GM18511 (cell line): ENCODE measurements at regions not wholly inside any gene's neighbourhood (a gene's known extent, or its start where the extent isn't known, plus 50 kb on each side); places are given as distances from the start of the nearest gene placed in this dataset.

ENCODE experiments used
- ATAC-seq: cut with Tn5 transposase; IDR thresholded peaks from one replicate; pipeline ENCODE4 v1.9.1; 2021; ENCODE audit warnings: mild to moderate bottlenecking, moderate library complexity; ENCODE audit not compliant: unreplicated experiment

GRCh38 chr2:18104595-18105224, 226.2 kb downstream of the KCNS3 start:
- ATAC-seq, result no peak

GRCh38 chr2:18096836-18097405, 218.5 kb downstream of the KCNS3 start:
- no peak for ATAC-seq

DNA sequence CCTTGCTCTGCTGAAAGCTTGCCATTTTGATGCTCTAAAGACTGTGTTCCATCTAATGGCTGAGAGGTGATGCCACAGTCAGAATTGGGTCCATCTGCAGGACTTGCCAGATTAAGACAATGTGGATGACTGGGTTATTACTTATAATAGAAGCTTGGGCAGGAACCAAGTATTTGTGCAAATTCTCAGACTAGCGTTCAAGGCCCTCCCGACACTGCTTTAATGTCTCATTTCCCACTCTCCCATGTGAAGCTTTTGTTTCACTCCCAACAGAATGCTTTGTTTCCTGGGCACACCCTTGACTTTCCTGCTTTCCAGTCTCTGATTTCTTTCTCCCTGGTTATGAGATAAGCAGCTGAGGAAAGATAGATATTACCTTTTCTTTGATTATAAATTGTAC, 215.8 kb downstream of the KCNS3 start:
- ATAC-seq, result no peak

GRCh38 chr2:18093196-18093595, 214.7 kb downstream of the KCNS3 start:
- no peak for ATAC-seq

GRCh38 chr2:18092760-18093159, 214.3 kb downstream of the KCNS3 start:
- ATAC-seq, result no peak

- no peak for ATAC-seq
Observed at GRCh38 chr2:18085593-18085992, 207.1 kb downstream of the KCNS3 start.

DNA sequence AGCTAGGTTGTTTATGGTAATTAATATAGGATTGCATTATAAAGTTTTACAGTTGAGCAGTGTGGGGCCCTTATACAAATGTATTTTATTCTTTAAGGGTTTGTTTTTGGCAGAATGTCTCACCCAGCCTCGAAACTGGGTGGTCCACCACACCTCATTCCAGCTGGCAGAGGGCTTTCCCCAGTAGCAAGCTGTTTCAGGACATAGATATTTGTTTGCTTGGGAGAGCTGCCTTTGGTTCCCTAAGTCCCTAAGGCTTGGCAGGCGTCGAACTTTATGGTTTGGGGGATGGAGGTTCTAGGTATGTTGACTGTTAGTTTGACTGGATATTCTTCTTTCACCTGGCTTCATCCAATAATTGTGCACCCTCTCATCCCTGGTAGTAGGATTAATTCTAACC, 205.9 kb downstream of the KCNS3 start:
- no peak for ATAC-seq

DNA sequence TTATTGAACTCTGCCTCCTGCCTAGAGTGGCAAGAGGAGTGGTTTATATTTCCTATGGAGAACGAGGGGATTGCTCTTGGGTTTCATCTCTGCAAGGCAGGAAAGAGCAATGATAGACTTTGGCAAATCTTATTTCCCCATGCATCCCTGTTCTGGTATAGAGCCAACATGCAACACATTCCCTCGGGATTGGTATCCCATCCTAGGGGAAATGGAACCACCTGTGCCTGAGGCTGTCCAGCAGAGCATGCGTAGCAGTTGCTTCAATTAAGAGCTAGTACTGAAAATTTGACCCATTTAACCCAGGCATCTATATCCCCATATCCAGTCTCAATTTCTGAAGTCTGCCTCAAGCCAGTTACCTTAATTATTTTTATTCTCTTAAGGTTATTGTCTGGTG, 205.3 kb downstream of the KCNS3 start:
- no peak for ATAC-seq

- ATAC-seq, result no peak
Observed at GRCh38 chr2:18078216-18078615, 199.7 kb downstream of the KCNS3 start.

- no peak for ATAC-seq
Observed at GRCh38 chr2:18077704-18078103, 199.2 kb downstream of the KCNS3 start.

DNA sequence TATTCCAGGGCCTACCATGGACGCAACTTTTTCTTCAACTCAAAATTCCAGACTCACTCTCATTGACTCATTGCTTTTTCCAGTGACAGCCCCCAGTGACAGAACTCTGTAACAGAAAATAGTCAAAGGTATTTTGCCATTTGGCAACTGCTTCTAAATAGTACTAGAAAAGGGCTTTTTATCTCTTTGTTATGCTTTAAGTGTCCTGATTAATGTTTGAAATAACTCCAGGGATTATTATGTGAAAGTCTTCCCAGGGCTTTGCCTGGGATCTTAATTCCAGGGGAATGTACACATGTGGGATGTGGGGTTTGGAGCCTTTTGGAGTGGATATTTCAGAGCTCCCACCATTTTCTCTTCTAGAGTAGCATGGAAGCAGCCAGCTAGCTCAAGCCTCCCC, 198.8 kb downstream of the KCNS3 start:
- ATAC-seq, result no peak

DNA sequence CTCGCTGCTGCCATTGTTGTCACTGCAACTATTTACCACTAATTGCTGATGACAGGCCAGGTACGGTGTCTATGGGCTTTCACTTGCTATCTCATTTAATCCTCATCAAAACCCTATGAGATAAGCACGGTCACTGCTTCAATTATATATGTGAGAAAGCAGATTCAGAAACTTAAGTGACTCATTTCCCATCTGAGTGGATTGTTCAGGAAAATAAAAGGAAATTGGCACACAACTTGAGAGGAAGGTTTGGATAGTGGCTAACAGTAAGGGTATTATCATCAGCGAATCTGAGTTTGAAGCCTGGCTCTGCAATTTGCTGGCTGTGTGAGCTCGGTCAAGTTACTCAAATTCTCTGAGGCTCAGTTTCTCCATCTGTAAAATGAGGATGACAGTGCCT, 196.0 kb downstream of the KCNS3 start:
- ATAC-seq, result no peak

DNA sequence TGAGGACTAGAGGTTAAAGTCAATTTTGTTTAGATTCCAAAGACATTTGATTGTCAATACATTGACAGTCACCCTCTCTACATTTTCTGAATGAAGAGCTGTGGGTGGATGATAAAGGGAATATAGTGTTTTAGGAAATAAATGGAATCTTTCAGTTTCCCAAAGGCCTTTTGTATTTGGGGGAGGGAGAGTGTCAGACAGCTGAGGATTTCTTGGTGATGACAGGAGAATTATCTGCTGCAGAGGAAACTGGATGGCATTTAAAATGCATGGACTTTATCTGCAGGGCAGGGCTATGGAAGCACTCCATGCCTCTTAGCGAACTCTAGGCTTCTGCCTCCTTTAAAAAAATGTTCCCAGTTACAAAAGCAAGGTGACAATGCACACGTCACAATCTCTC, 195.1 kb downstream of the KCNS3 start:
- no peak for ATAC-seq

GRCh38 chr2:18067588-18068384, 189.3 kb downstream of the KCNS3 start:
- ATAC-seq, result no peak

DNA sequence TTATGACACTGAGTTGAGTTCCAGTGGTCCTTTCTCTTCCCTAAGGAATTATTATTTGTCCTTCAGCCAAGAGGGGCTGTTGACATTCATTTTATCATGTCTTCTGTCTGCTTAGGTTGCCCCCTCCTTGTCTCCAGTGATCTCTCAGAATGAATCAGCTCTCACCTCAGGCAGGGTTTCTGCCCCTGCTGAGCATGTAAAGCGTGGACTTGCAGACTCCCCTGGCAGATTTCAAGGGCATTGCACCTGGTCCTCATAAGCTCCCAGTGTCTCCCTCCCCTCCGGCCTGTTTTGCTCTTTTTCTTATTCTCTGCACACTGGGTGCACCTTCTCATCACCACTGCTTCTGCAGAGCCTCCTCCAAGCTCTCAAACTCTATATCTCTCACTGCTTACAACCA, 188.4 kb downstream of the KCNS3 start:
- ATAC-seq, result no peak

DNA sequence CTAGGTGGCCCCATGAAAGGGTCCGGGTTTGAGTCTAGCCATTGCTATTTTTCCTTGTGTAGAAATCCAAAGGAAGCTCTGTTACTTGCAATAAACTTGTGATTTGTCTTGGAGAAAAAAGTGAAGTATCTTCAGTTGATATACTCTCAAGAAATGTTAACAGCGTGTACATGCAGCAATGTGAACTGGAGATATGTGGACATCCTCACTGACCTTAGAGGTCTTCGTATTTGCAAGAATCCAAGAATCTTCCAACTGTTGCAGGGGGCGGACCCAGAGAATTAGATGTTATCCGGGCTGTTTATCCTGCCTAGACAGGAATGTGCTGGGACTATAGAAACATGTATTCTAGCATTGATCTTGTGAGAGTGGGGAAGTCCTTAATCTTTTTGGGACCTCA, 187.6 kb downstream of the KCNS3 start:
- no peak for ATAC-seq

DNA sequence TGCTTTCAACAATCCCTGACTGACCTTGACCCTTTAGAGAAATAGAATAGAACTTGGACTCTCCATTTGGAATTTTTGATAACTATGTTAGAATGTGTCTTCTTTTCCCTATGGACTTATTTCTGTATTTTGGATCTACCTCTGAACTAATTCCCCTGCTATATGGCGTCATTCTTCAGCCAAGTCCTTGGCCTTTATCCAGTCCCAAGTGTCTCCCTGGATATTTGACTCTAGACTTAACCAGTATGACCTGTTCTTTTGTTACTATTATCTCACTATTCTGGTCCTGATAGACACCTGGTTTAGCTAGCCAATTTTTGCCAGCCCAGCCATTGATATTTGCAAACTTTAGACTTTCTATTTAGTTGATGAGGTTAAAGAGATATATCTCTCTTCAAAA, 186.8 kb downstream of the KCNS3 start:
- ATAC-seq, result no peak

DNA sequence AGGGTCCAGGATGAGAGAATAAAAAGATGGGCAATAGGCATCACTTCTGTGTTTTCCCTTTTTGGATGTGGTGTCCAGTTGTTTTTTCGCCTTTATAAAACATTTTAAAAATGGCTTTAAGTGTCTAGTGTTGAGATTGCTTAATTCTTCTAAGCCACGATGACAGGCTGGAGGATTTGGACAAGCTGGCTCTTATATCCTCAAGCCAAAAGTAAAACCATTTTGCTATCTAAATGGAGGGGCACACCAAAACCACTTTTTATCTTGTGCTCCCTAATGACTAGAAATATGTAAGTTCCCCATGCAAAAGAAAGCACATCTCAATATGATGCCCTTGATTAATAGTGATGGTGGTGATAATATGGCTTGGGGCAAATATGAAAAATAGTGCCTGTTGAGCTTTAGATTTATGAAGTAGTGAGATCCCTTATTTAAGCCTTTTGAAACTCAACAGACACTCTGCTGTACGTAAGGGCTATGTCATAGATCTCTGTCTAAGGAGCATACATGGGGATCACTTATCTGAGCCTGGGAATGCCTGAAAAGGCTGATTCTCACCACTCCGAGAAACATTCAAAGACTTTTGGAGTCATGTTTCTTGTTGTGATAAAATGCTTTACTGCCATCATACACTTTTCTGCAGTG, 185.5 kb downstream of the KCNS3 start:
- no peak for ATAC-seq

DNA sequence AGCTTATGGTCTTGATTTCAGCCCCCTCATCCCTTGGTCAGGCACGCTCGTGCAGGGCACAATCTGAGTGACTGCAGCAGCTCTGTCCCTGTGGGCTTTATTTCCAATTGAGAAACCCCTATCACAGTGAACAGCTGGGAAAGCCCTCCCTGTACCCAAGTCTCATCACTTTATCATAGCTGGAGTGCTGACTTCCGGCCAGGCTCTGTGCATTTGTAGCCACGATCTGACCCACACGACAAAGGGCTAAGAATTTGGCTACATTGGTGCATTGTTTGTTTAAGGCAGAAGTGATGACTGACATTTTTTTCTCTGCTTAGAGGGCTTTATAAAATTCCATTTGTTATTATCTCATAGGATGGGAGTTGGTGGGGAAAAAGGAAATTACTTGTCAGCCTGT, 184.4 kb downstream of the KCNS3 start:
- no peak for ATAC-seq

GRCh38 chr2:18061717-18062116, 183.2 kb downstream of the KCNS3 start:
- ATAC-seq, result no peak

GRCh38 chr2:18057657-18058056, 179.2 kb downstream of the KCNS3 start:
- no peak for ATAC-seq

DNA sequence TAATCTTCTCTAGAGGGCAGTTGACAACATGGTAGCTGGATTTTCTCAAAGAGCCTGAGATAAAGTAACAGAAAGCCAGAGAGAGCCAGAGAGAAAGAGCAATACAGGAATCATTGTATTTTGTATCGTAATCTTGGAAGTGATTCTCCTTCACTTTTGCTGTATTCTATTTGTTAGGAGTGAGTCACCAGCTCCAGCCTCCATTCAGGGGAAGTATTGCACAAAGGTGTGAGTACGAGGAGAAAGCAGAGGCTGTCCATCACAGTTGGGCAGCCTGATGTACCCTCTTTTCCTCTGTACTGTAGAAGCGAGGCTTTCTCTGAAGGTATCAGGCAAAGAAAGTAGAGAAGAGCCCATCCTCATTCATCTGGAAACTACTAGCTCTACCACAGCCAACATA, 176.8 kb downstream of the KCNS3 start:
- no peak for ATAC-seq
